Activated CD8-positive, alpha-beta memory T cell treated with anti-CD3 and anti-CD28 coated beads, Interleukin-2, amount 10 ng/mL, durations not matched to agents 7 days and 5 days (primary cell): ENCODE measurements at regions not wholly inside any gene's neighbourhood (a gene's known extent, or its start where the extent isn't known, plus 50 kb on each side); places are given as distances from the start of the nearest gene placed in this dataset.

ENCODE experiments used
- ATAC-seq: fragments of 150-1000 bp; cut with Tn5 transposase; one replicate; pipeline ENCODE4 v1.10.0; 2021; ENCODE audit warnings: moderate library complexity
- CTCF ChIA-PET: fragments of 350-600 bp; sonication (Branson Sonifier 250); formaldehyde crosslinking; loops from one replicate; lab custom pipeline; 2021; ENCODE audit warnings: antibody characterized with exemption; lab: Charles Lee
- DNase-seq: peaks from one replicate; pipeline ENCODE4 v3.0.0-alpha.2; 2020
- H3K27ac Mint-ChIP-seq: one replicate; pipeline ENCODE4 v1.8.0; 2021; ENCODE audit warnings: mild to moderate bottlenecking, mixed read lengths
- H3K27me3 Mint-ChIP-seq: one replicate; pipeline ENCODE4 v1.8.0; 2021; ENCODE audit warnings: mixed read lengths
- H3K36me3 Mint-ChIP-seq: one replicate; pipeline ENCODE4 v1.8.0; 2021; ENCODE audit warnings: mild to moderate bottlenecking, mixed read lengths
- H3K4me1 Mint-ChIP-seq: one replicate; pipeline ENCODE4 v1.8.0; 2021; ENCODE audit warnings: mixed read lengths
- H3K4me3 Mint-ChIP-seq: one replicate; pipeline ENCODE4 v1.8.0; 2021; ENCODE audit warnings: mild to moderate bottlenecking, moderate library complexity, mixed read lengths
- H3K9me3 Mint-ChIP-seq: one replicate; pipeline ENCODE4 v1.8.0; 2022; ENCODE audit warnings: low read depth, mixed read lengths

GRCh38 chr4:151459375-151459774 is 50.4 kb downstream of the FHIP1A start:
- H3K27me3 Mint-ChIP-seq = peaks cover 31% of the 10 kb centered on the region
- CTCF ChIA-PET = no interaction called here
- no peak for DNase-seq
- no peak overlapping the region for H3K4me3 Mint-ChIP-seq
- H3K9me3 Mint-ChIP-seq = no peaks in the 10 kb centered on the region
- H3K27ac Mint-ChIP-seq = no peak overlapping the region
- no peaks in the 10 kb centered on the region for H3K36me3 Mint-ChIP-seq
- H3K4me1 Mint-ChIP-seq = no peaks in the 10 kb centered on the region
- no peak for ATAC-seq

GRCh38 chr4:151460434-151460833 is 51.5 kb downstream of the FHIP1A start:
- Mint-ChIP-seq H3K27ac (no peak overlapping the region), H3K27me3 (peaks cover 31% of the 10 kb centered on the region), H3K36me3 (no peaks in the 10 kb centered on the region), H3K4me3 (no peak overlapping the region), H3K4me1 (no peaks in the 10 kb centered on the region), H3K9me3 (no peaks in the 10 kb centered on the region)
- CTCF ChIA-PET = no interaction called here
- DNase-seq = no peak
- ATAC-seq = no peak

GRCh38 chr4:151462554-151462953 is 53.6 kb downstream of the FHIP1A start:
- Mint-ChIP-seq H3K27ac (no peak overlapping the region), H3K36me3 (no peaks in the 10 kb centered on the region), H3K4me3 (no peak overlapping the region), H3K4me1 (no peaks in the 10 kb centered on the region), H3K27me3 (peaks cover 28% of the 10 kb centered on the region), H3K9me3 (no peaks in the 10 kb centered on the region)
- ATAC-seq (no peak), DNase-seq (no peak)
- CTCF ChIA-PET = no interaction called here

GRCh38 chr4:151468715-151469696 is 60.0 kb downstream of the FHIP1A start:
- Mint-ChIP-seq H3K27me3 (peaks cover 23% of the 10 kb centered on the region), H3K9me3 (no peaks in the 10 kb centered on the region), H3K4me3 (no peak overlapping the region), H3K36me3 (no peaks in the 10 kb centered on the region), H3K4me1 (no peaks in the 10 kb centered on the region), H3K27ac (no peak overlapping the region)
- no peak for DNase-seq
- CTCF ChIA-PET = no interaction called here
- ATAC-seq = no peak

- ATAC-seq (no peak), DNase-seq (no peak)
- H3K4me3 Mint-ChIP-seq = no peak overlapping the region
- H3K4me1 Mint-ChIP-seq = no peaks in the 10 kb centered on the region
- CTCF ChIA-PET = no interaction called here
- peaks cover 22% of the 10 kb centered on the region for H3K27me3 Mint-ChIP-seq
- no peaks in the 10 kb centered on the region for H3K9me3 Mint-ChIP-seq
- H3K36me3 Mint-ChIP-seq = no peaks in the 10 kb centered on the region
- H3K27ac Mint-ChIP-seq = no peak overlapping the region
Measured at GRCh38 chr4:151469970-151470369, 61.0 kb downstream of the FHIP1A start.

GRCh38 chr4:151471728-151472127 is 62.8 kb downstream of the FHIP1A start:
- H3K4me1 Mint-ChIP-seq = no peaks in the 10 kb centered on the region
- ATAC-seq = no peak
- no peaks in the 10 kb centered on the region for H3K36me3 Mint-ChIP-seq
- H3K4me3 Mint-ChIP-seq = no peak overlapping the region
- H3K27me3 Mint-ChIP-seq = peaks cover 23% of the 10 kb centered on the region
- DNase-seq = no peak
- CTCF ChIA-PET = no interaction called here
- H3K27ac Mint-ChIP-seq = no peak overlapping the region
- H3K9me3 Mint-ChIP-seq = no peaks in the 10 kb centered on the region

- Mint-ChIP-seq H3K27me3 (peaks cover 23% of the 10 kb centered on the region), H3K36me3 (no peaks in the 10 kb centered on the region), H3K4me1 (no peaks in the 10 kb centered on the region), H3K9me3 (no peaks in the 10 kb centered on the region), H3K4me3 (no peak overlapping the region), H3K27ac (no peak overlapping the region)
- ATAC-seq (no peak), DNase-seq (no peak)
- CTCF ChIA-PET = interaction anchor here (1.3 kb wide), 1 partner anchor 31 kb away, joined by 3 read pairs; no protein-coding TSS in a partner anchor
Measured at GRCh38 chr4:151472297-151472696, 63.3 kb downstream of the FHIP1A start.

GRCh38 chr4:151472711-151473110 is 63.7 kb downstream of the FHIP1A start:
- Mint-ChIP-seq H3K4me3 (no peak overlapping the region), H3K9me3 (no peaks in the 10 kb centered on the region), H3K27ac (no peak overlapping the region), H3K4me1 (no peaks in the 10 kb centered on the region), H3K27me3 (peaks cover 23% of the 10 kb centered on the region), H3K36me3 (no peaks in the 10 kb centered on the region)
- no peak for DNase-seq
- CTCF ChIA-PET = interaction anchor here (1.3 kb wide), 1 partner anchor 32 kb away, joined by 3 read pairs; no protein-coding TSS in a partner anchor
- no peak for ATAC-seq

- Mint-ChIP-seq H3K9me3 (no peaks in the 10 kb centered on the region), H3K36me3 (no peaks in the 10 kb centered on the region), H3K27ac (no peak overlapping the region), H3K27me3 (peaks cover 23% of the 10 kb centered on the region), H3K4me1 (no peaks in the 10 kb centered on the region), H3K4me3 (no peak overlapping the region)
- ATAC-seq = no peak
- no peak for DNase-seq
- CTCF ChIA-PET = interaction anchor here (1.3 kb wide), 1 partner anchor 33 kb away, joined by 3 read pairs; no protein-coding TSS in a partner anchor
Measured at GRCh38 chr4:151473521-151474097, 64.6 kb downstream of the FHIP1A start.

GRCh38 chr4:151475035-151475714 is 66.2 kb downstream of the FHIP1A start:
- Mint-ChIP-seq H3K4me3 (no peak overlapping the region), H3K4me1 (no peaks in the 10 kb centered on the region), H3K9me3 (no peaks in the 10 kb centered on the region), H3K27me3 (peaks cover 18% of the 10 kb centered on the region), H3K27ac (no peak overlapping the region), H3K36me3 (no peaks in the 10 kb centered on the region)
- CTCF ChIA-PET = no interaction called here
- no peak for DNase-seq
- ATAC-seq = no peak

- Mint-ChIP-seq H3K36me3 (no peaks in the 10 kb centered on the region), H3K27ac (no peak overlapping the region), H3K9me3 (no peaks in the 10 kb centered on the region), H3K27me3 (peaks cover 13% of the 10 kb centered on the region), H3K4me1 (no peaks in the 10 kb centered on the region), H3K4me3 (no peak overlapping the region)
- ATAC-seq (no peak), DNase-seq (no peak)
- CTCF ChIA-PET = no interaction called here
Measured at GRCh38 chr4:151481813-151482212, 72.8 kb downstream of the FHIP1A start.

- Mint-ChIP-seq H3K36me3 (no peaks in the 10 kb centered on the region), H3K4me3 (no peak overlapping the region), H3K9me3 (no peaks in the 10 kb centered on the region), H3K4me1 (no peaks in the 10 kb centered on the region), H3K27ac (no peak overlapping the region), H3K27me3 (peaks cover 24% of the 10 kb centered on the region)
- CTCF ChIA-PET = no interaction called here
- ATAC-seq (no peak), DNase-seq (no peak)
Measured at GRCh38 chr4:151484396-151485102, 75.6 kb downstream of the FHIP1A start.

- CTCF ChIA-PET = no interaction called here
- DNase-seq = no peak
- no peak for ATAC-seq
Measured at GRCh38 chr4:151485541-151486131, 76.7 kb downstream of the FHIP1A start.

More at GRCh38 chr4:151485541-151486131, 76.7 kb downstream of the FHIP1A start:
- H3K4me1 Mint-ChIP-seq = no peaks in the 10 kb centered on the region
- H3K9me3 Mint-ChIP-seq = no peaks in the 10 kb centered on the region
- no peak overlapping the region for H3K27ac Mint-ChIP-seq
- no peak overlapping the region for H3K4me3 Mint-ChIP-seq
- H3K27me3 Mint-ChIP-seq = peaks cover 18% of the 10 kb centered on the region
- no peaks in the 10 kb centered on the region for H3K36me3 Mint-ChIP-seq
